NCI-H187 treated with DMSO at 0.1 percent for 48 hours (cell line): ENCODE measurements at regions not wholly inside any gene's neighbourhood (a gene's known extent, or its start where the extent isn't known, plus 50 kb on each side); places are given as distances from the start of the nearest gene placed in this dataset.
"Not testable (repeated sequence)": the region's sequence is repeated elsewhere in the genome, so short reads cannot be mapped to it uniquely, and the experiment has no call there.

Experiments
- DNase-seq: peaks from one replicate; lab custom pipeline; 2025; lab: John Stamatoyannopoulos, UW

- DNase-seq: no peak
Measured at GRCh38 chr4:83780053-83780733, 244.3 kb downstream of the GPAT3 start.

DNA sequence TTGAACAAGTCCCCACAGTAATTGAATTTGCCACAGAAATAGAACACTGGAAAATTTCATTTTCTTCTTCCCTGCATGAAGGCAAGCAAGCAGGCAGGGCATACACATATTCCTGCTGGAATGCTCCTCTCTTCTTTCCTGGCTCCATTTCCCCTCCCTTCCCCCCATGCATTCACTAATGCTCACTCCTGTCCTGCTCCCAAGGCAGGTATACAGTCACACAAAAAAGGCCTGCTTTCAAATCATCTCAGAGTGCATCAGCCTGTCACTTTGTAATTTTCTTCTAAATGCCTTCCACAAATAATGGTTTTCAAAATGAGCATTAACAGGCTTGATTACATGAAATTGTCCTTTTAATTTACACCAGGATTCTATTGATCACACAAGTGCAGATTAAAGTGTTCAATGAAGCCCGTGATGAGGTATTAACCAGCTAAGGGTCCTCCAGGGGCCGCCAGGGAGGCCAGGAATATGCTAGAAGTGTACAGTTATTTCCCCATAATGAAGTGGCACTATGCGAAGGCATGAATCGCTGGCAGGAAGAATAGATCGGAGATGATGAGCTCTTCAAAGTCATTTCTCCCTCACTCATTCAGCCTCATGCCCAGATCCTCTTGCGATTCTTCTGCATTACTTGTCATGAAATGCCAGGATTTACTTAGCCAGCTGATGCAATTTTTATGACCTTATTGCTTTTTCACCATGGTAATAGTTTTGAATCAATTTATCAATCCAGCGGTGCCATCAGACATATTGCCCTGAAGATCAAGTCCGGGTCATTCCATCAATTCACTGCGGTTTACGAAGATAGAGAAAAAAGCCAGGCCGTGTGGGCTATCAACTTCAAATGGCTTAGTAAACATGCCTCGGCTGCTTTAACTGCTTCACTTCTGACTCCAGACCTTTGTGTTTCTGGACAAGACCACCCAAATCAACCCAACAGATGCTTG lies 243.5 kb downstream of the GPAT3 start:
- no peak for DNase-seq

DNA sequence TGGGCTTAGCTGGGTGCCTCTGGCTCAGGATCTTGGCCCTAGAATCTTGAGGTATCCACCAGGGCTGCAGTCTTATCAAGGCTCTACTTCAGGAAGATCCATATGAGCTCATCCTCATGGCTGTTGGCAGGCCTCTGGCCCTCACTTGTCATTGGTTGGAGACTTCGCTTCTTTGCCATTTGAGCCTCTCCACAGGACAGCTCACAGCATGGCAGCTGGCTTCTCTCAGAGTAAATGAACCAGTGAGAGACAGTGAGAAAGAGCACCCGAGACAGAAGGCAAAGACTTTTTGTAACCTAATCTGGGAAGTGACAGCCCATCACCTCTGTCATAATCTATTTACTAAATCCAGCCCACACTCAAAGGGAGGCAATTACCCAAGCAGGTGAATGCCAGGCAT lies 236.8 kb downstream of the GPAT3 start:
- peak; percentile 57 for DNase-seq

DNA sequence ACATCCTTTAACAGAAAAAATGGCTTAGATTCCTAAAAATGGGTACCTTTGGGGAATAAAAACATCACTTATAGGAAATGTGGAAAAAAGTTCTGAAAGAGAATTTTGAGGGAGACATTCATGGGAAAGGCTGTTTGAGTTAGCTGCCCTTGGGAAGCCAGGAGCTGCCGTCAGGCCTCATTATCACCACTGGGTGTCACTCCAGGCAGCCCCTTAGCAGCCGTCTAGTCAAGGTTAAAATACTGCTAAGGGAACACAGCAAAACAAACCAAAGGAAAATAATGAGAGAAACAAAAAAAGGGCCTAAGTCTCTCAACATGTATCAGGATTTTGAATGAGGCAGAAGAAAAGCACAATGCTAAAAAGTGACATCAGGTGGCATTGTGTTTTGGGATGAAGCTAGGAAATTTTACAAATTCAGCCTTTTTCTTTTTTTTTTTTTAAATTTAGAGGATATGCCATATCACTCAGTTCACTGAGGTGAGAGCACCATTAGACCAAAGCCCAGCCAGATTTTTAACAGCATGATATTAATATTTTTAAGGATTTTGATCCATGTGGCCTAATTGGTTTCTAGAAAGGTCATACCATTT lies 235.3 kb downstream of the GPAT3 start:
- DNase-seq: no peak

DNA sequence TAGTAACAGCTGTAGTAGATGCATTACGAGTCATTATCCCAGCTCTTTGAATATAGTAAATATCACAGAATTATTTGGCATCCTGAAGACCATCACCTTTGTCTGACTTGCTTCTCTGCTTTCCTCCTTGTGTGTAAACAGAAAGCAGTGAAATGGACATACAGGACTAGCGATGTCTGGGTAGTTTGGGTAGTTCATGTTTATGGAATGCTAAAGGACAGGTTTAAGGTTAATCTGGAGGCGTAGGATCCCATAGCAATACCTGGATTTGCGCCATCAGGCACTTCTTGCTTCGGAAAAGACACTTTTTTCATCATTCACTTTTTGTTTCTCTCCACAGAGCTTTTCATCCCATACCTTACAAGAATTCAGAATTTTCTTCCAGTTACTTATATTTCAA lies 232.2 kb downstream of the GPAT3 start:
- no peak for DNase-seq

- DNase-seq: no peak
Measured at GRCh38 chr4:83767067-83767466, 231.2 kb downstream of the GPAT3 start.

DNA sequence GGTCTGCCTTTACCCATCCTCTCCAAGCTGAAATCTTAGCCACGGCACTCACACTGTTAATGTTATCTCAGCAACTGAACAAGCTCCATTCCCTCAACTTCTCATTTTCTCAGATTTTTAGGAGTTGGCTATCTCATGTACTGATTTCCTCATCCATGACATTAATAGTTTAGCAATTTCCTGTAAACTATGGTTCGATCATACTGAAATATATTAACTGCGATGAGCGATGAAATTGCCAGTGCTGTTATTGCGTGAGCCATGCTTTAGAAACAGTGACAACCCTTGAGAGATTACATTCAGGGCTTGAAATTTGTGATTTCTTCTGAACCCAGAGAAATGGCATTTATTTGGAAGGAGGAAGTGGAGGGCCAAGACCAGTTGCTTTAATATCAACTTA lies 223.7 kb downstream of the GPAT3 start:
- DNase-seq: no peak

DNA sequence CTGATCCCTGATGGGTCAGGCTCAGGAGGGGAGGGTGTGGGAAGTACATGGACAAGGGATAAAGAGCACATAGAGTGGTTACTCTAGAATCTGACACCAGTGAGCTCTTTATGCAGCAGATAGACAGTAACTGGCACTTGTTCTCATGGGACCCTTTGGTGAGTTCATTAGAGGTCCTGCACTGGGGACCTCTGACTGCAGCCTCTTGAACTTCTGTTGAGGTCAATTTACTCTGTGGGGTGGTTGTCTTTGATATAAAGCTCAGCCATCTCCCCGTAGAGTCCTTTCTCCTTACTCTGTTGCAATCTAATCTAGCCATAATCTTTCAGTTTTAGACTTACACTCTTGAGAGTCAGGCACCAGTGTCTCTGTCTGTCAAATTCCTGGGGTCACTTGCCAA lies 222.4 kb downstream of the GPAT3 start:
- no peak for DNase-seq

DNA sequence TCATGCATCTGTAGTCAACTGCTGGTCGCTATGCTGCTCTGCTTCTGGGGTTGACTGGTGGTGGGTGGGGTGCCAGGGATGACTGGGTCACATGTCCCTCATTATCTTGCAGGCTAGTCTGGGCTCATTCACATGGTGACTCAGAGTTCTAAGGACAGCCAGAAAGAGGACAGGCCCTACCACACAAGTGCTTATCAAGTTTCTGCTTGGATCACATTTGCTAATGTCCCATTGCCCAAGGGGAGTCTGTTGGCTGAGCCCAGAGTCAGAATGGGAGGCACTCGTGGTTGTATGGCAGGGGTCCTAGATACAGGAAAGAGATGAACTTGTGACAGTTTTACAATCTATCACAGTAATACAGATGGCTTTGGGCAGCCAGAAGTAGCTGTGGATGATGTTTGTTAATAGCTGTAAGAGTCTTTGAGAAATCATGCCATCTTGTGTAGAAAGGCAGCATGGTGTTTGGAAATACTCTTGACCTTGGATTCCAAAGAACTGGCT lies 221.3 kb downstream of the GPAT3 start:
- no peak for DNase-seq

- no peak for DNase-seq
Measured at GRCh38 chr4:83753260-83753659, 217.4 kb downstream of the GPAT3 start.

- no peak for DNase-seq
Measured at GRCh38 chr4:83751336-83751949, 215.5 kb downstream of the GPAT3 start.

DNA sequence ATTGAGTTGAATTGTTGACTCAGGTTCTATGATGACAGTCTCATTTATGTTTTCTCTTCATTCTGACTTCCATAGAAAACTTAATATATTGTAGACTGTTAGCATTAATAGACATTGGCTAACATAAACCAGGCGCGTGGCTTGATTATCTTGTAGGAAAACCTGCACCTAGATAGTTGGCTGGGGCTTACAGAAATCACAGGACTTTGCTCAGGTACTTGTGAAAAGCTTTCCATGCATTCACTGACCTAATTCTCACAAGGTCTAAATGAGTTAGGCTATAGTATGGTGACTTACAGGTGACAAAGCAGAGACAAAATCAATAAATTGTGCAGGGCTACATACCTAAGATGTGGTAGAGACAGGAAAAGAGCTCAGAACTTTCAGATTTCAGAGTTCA lies 212.8 kb downstream of the GPAT3 start:
- no peak for DNase-seq

GRCh38 chr4:83738895-83739294 lies 203.0 kb downstream of the GPAT3 start:
- no peak for DNase-seq

- no peak for DNase-seq
Measured at GRCh38 chr4:83734576-83734975, 198.7 kb downstream of the GPAT3 start.

DNA sequence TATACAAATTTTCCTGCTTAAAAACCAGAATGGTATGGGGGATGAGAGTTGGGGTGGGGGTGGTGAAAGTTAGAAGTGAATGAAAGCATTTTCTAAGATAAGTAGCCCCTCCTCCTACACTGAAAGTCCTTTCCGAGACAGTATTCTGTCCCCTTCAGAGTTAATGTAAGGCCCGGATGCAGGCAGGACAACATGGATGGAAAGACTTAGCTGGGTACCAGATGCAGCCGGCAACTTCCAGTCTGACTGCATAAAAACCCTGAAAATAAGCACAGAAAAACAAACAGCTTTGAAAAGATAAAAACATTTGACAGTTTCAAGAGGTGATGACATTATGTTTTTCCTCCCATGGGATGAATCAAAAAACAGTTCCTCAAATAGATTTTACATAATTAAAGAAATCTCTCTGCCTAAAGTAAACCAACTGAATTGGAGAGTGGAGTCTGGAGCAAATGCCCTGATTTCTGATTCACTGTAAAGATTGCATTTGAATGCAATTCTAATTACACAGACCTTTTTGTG lies 196.3 kb downstream of the GPAT3 start:
- DNase-seq: no peak

GRCh38 chr4:83731609-83732008 lies 195.7 kb downstream of the GPAT3 start:
- no peak for DNase-seq

GRCh38 chr4:83730958-83731357 lies 195.1 kb downstream of the GPAT3 start:
- not testable (repeated sequence) for DNase-seq

- no peak for DNase-seq
Measured at GRCh38 chr4:83728191-83728590, 192.3 kb downstream of the GPAT3 start.

DNA sequence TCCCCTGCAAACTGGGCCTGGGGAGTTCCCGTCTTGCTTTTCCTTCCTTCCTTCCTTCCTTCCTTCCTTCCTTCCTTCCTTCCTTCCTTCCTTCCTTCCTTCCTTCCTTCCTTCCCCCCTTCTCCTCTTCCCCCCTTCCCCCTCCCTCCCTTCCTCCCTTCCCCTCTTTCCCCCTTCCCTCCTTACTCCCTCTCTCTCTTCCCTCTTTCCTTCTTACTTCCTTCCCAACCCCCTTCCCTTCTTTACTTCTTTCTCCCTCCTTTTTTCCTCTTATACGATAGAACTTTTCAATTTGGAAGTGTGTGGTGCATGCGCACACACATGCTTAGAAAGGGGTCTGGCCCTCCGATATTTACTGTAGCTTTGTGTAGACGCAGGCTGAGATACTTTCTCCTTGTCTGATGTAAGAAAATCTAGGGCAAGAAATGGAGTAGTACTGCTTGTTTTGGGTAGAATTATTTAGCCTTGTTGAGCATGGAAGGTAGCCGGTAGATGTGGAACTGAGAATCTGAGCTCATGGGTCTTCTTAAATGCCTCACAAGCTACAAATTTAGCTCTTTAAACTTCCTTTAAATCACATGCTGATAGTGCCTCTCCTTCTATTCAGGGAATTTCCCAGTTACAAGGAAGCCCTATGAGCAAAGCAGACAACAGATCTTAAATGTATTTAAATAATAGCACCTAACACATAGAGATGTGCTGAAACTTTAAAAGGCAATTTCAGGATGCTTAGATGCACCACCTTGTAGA lies 189.6 kb downstream of the GPAT3 start:
- DNase-seq: no peak

- peak; percentile 6 for DNase-seq
Measured at GRCh38 chr4:83724485-83725335, 188.8 kb downstream of the GPAT3 start.
